Inferior parietal cortex (tissue), 1 donor: ENCODE measurements at regions not wholly inside any gene's neighbourhood (a gene's known extent, or its start where the extent isn't known, plus 50 kb on each side); places are given as distances from the start of the nearest gene placed in this dataset.
"Not testable (repeated sequence)": the region's sequence is repeated elsewhere in the genome, so short reads cannot be mapped to it uniquely, and the experiment has no call there.

ENCODE experiments used
- DNase-seq: peaks from one replicate; pipeline ENCODE4 v3.0.0-alpha.2; 2016; ENCODE audit errors: extremely low spot score

GRCh38 chr3:65039754-65040210 lies 352.0 kb upstream of the ADAMTS9 start:
- DNase-seq, result no peak

- DNase-seq, result no peak
These were observed 350.1 kb upstream of the ADAMTS9 start for GRCh38 chr3:65037861-65038260.

DNA sequence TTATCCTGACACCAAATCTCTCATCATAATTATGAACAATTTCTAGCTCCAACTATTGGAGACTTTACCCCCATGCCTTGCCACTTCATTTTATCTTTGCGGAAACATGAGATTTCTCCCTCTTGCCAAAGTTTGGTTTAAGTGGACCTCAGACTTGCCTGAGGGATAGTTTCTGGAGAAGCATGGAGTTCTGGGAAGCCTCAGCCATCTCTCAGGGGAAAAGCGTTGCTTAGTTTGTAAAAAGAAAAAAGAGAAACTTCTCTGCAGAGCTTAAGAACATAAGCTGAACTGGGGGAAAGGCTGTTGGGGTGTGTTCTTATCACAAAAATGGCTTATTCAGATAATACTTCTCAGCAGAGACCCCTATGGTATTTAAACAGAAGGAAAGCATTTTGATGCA lies 347.4 kb upstream of the ADAMTS9 start:
- no peak for DNase-seq

GRCh38 chr3:65033576-65033975 lies 345.8 kb upstream of the ADAMTS9 start:
- no peak for DNase-seq

- no peak for DNase-seq
These were observed 343.2 kb upstream of the ADAMTS9 start for GRCh38 chr3:65030847-65031463.

DNA sequence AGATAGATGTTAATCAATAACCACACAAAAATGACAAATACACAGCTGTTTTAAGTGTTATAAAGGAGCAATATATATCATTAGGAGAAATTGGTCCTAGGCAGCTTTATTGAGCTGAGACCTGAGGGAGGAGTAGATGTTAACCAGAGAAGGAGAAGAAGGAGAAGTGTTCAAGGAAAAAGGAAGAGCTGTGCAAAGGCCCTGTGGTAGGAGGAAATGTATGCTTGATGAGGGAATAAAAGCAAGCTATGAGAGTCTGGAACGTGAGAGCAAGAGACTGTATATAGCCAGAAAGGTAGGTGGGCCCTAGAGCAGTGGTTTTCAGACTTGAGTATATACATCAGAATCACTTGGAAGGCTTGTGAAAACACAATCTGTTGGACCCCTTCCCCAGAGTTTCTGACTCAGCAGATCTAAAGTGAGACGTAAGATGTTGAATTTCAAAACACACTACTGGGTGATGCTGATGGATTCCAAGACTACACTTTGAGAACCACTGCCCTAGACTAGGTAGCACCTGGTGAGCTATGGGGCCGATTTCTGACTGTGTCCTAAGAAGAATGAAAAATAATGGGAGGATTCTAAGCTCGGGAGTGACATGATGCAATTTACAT lies 342.3 kb upstream of the ADAMTS9 start:
- no peak for DNase-seq

DNA sequence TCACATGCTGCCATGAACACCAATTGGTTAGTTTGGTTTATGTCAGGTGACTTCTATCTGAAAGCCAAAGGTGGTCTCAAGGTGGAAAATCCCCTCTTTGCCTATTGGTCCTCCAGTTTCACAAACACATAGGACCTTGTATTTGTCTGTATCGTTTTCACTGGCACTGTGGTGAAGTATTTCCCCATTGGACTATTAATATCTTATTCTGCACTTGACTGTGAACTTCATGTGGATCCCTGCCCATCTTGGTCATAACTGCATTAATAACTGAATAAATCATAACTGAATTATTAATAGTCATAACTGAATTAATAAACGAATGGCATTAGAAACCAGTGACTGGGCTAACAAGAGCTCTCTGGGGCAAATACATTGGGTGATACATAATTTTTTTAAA lies 341.3 kb upstream of the ADAMTS9 start:
- DNase-seq, result no peak

GRCh38 chr3:65028024-65028423 lies 340.2 kb upstream of the ADAMTS9 start:
- no peak for DNase-seq

- DNase-seq, result no peak
These were observed 339.5 kb upstream of the ADAMTS9 start for GRCh38 chr3:65027335-65027734.

GRCh38 chr3:65026151-65026550 lies 338.4 kb upstream of the ADAMTS9 start:
- DNase-seq, result no peak

DNA sequence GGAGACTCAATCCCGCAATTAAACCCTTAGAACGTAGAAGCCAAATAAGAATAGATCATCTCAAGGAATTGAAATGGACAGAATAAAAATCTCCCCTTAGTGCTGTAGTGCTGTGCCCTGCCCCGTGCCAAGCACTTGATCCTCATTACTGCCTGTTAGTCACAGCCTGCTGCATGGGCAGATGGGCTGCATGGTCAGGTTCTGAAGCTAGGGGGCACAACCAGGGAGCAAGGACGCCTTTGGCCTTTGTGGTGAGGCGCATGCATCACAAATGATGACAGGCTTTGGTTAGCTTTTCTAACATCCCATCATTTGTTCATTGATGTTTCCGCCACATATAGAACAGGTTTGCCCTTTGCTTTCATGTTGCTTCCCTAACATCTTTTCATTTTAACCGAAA lies 336.3 kb upstream of the ADAMTS9 start:
- no peak for DNase-seq

DNA sequence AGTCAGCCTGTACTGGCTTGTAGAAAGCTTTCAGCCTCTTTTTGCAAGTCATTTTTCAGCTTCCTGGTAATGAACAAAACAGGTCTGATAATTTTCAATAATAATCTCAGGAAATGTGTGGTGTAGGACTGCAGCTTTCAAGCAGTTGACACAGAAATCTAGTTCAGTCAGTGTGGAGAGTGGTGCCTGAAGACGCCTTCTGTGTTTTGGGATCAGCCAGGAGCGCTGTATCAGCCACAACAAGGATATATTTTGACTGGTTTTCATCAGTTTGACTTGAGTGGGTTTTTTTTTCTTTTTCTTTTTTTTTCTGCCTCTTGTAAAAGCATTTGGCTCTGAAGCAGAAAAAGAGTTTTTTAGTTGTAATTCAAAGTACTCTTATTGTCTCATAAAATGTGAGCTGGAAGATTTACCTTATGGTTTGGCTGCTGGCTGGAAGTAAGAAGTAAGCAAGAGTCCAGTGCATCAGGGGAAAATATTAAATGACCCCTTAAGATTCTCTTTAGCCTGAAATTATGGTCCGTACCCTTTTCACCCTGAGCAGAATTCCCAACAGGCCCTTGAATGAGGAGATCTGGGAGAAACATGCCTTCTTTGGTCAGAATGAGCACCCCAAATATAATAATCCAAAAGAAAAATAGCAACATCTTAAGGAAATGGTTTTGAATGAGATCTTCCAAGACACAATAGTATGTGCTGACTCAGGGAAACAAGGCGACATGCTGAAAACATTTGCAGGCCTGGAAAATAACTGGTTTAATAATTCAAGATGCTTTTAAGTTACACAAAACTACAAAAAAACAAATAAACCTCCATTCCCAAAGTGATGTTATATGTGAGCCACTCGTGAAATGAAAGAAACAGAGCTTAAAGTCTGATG lies 332.7 kb upstream of the ADAMTS9 start:
- no peak for DNase-seq

GRCh38 chr3:65019443-65020055 lies 331.7 kb upstream of the ADAMTS9 start:
- DNase-seq, result no peak

GRCh38 chr3:65018801-65019200 lies 331.0 kb upstream of the ADAMTS9 start:
- no peak for DNase-seq

- DNase-seq, result no peak
These were observed 329.6 kb upstream of the ADAMTS9 start for GRCh38 chr3:65017359-65017758.

DNA sequence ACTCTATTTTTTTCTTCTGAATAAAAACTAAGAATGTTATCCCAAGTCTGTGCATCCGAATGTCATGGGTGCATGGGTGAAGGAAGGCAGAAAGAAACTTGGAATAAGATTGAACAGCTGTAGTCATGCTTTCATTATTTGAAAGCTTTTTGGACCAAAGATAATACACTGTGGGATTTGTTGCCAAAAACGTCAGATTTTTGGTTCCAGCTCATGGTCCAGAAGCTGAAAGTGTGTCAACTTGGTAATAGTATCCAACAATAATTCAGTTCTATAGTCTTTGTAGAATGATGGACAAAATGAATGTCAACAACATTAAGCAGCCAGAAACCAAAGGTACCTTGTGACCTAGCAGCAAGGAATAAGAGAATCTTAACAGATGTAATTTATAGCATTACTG lies 327.9 kb upstream of the ADAMTS9 start:
- DNase-seq, result no peak

GRCh38 chr3:65013053-65013452 lies 325.3 kb upstream of the ADAMTS9 start:
- DNase-seq, result no peak

GRCh38 chr3:65006300-65006739 lies 318.5 kb upstream of the ADAMTS9 start:
- no peak for DNase-seq

DNA sequence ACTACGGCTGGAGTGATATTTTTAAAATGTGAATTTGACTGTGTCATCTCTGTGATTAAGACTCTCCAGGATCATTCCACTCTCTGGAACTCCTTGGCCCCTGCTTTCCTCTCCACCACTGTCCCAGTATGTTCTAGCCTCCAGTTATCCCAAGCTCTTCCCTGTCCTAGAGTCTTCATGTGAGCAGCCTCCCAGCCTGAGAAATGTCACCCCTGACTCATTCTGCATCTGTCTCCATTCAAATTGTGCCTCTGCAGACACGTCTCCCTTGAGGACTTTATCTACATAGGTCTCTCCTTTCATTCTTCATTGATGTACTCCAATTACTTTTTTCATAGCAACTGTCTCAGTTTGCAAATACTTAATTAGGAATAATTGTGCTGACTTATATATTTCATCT lies 317.7 kb upstream of the ADAMTS9 start:
- DNase-seq, result no peak

- DNase-seq, result no peak
These were observed 317.0 kb upstream of the ADAMTS9 start for GRCh38 chr3:65004795-65005295.

DNA sequence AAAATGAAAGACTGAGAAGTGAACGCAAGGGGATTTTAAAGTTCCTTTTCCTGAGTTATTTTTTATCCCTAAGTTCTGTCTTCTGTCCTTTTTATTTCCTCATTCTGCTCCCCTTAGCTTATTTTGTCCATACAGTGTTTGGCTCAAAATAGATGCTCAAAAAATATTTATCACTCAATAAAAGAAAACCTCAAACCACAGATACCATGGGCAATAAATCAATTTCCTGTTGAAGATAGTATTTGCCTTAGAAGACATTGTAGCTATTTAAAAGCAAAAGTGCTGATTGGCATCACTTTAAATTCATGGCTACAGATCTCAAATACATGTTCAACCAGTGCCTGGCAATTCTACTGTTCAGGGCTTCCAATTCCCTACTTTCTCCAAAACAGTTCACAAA lies 316.5 kb upstream of the ADAMTS9 start:
- DNase-seq, result no peak

GRCh38 chr3:65001119-65001518 lies 313.3 kb upstream of the ADAMTS9 start:
- DNase-seq, result not testable (repeated sequence)
